CD4-positive, alpha-beta T cell (primary cell): ENCODE measurements at regions not wholly inside any gene's neighbourhood (a gene's known extent, or its start where the extent isn't known, plus 50 kb on each side); places are given as distances from the start of the nearest gene placed in this dataset.

ENCODE experiments used
- ATAC-seq: fragments of 200-7000 bp; cut with Tn5 transposase; one replicate; pipeline ENCODE4 v1.10.0; 2022; ENCODE audit warnings: mild to moderate bottlenecking; ENCODE audit not compliant: poor library complexity
- CTCF ChIA-PET: fragments of 350-600 bp; sonication (Branson Sonifier 250); formaldehyde crosslinking; loops from one replicate; lab custom pipeline; 2021; ENCODE audit warnings: antibody characterized with exemption, inconsistent platforms; lab: Charles Lee
- POLR2A ChIA-PET: fragments of 350-600 bp; sonication (Branson Sonifier 250); formaldehyde crosslinking; loops from one replicate; lab custom pipeline; 2021; ENCODE audit warnings: antibody characterized with exemption, inconsistent platforms; lab: Charles Lee
- DNase-seq, 14 experiments: peaks; one replicate each; pipeline ENCODE4 v3.0.0-alpha.2; 2013 to 2020; ENCODE audit warnings: mixed read lengths in 2 of 14
- H3K27ac ChIP-seq, 2 donors: one replicate each; pipeline versions ENCODE4 v1.5.1 to v1.7.0; 2013; ENCODE audit warnings: low read length in 2 of 2, low read depth in 1 of 2, mild to moderate bottlenecking in 1 of 2
- H3K27me3 ChIP-seq, 2 experiments: 1 replicate in 1 of 2; 2 replicates in 1 of 2; pipeline versions ENCODE4 v1.6.1 to v1.7.0; 2013; ENCODE audit warnings: low read length in 2 of 2, control low read depth in 1 of 2, mild to moderate bottlenecking in 1 of 2, moderate library complexity in 1 of 2; ENCODE audit not compliant: insufficient read depth in 2 of 2, control insufficient read depth in 1 of 2
- H3K36me3 ChIP-seq: one replicate; pipeline ENCODE4 v1.6.1; 2013; ENCODE audit warnings: low read length, control low read depth; ENCODE audit not compliant: insufficient read depth
- H3K4me1 ChIP-seq: one replicate; pipeline ENCODE4 v1.6.1; 2013; ENCODE audit warnings: low read length, control low read depth; ENCODE audit not compliant: insufficient read depth
- H3K4me3 ChIP-seq: one replicate; pipeline ENCODE4 v1.5.1; 2013; ENCODE audit warnings: mild to moderate bottlenecking, low read length, moderate library complexity
- H3K9me3 ChIP-seq, 2 experiments: 1 replicate in 1 of 2; 2 replicates in 1 of 2; pipeline versions ENCODE4 v1.6.1 to v1.7.0; 2013; ENCODE audit warnings: low read length in 2 of 2, mild to moderate bottlenecking in 2 of 2, control low read depth in 1 of 2, moderate library complexity in 1 of 2; ENCODE audit not compliant: control insufficient read depth in 1 of 2, insufficient read depth in 1 of 2
- H3K27ac Mint-ChIP-seq: one replicate; pipeline ENCODE4 v1.8.0; 2020; ENCODE audit warnings: mixed read lengths
- H3K27me3 Mint-ChIP-seq: one replicate; pipeline ENCODE4 v1.8.0; 2021; ENCODE audit warnings: mixed read lengths
- H3K36me3 Mint-ChIP-seq: one replicate; pipeline ENCODE4 v1.8.0; 2021; ENCODE audit warnings: low read depth, mixed read lengths
- H3K4me1 Mint-ChIP-seq: one replicate; pipeline ENCODE4 v1.8.0; 2021; ENCODE audit warnings: low read depth, mixed read lengths
- H3K4me3 Mint-ChIP-seq: one replicate; pipeline ENCODE4 v1.8.0; 2020; ENCODE audit warnings: mild to moderate bottlenecking, mixed read lengths
- H3K9me3 Mint-ChIP-seq: one replicate; pipeline ENCODE4 v1.8.0; 2020; ENCODE audit warnings: mixed read lengths
- intact Hi-C, 2 experiments: fragments of 100-400 bp; cut with DNase I in 1 of 2; cut with micrococcal nuclease in 1 of 2; formaldehyde crosslinking; loops; one replicate each; pipeline versions ENCODE4 v1.15.1 to v1.9.0; 2023 to 2025; cut with DNase I, micrococcal nuclease
- TF ChIP-seq, protein P1 (sequence below): fragments of 200-600 bp; IDR thresholded peaks from one replicate; pipeline ENCODE4 v1.8.0; 2022; ENCODE audit warnings: antibody characterized with exemption, mild to moderate bottlenecking

DNA sequence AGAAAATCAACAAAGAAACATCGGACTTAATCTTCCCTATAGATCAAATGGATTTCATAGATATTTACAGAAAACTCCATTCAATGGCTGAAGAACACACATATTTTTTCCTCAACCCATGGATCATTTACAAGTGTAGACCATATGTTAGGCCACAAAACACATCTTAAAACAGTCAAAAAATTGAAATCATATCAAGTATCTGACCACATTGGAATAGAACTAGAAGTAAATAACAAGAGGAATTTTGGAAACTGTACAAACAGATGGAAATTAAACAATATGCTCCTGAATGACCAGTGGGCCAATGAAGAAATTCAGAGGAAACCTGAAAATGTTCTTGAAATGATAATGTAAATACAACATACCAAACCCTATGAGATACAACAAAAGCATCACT is 323.1 kb upstream of the GPR149 start:
- no peak overlapping the region for H3K4me3 ChIP-seq
- Mint-ChIP-seq H3K27me3 (no peaks in the 10 kb centered on the region), H3K9me3 (no peaks in the 10 kb centered on the region), H3K36me3 (no peaks in the 10 kb centered on the region), H3K27ac (no peak overlapping the region), H3K4me3 (no peak overlapping the region), H3K4me1 (no peaks in the 10 kb centered on the region)
- H3K36me3 ChIP-seq, result no peaks in the 10 kb centered on the region
- H3K27me3 ChIP-seq, result no peaks in the 10 kb centered on the region
- H3K27ac ChIP-seq, result no peak overlapping the region
- CTCF ChIA-PET, result no interaction called here
- no peak for ATAC-seq
- intact Hi-C loops, result no loop called here
- TF ChIP-seq, protein P1, sequence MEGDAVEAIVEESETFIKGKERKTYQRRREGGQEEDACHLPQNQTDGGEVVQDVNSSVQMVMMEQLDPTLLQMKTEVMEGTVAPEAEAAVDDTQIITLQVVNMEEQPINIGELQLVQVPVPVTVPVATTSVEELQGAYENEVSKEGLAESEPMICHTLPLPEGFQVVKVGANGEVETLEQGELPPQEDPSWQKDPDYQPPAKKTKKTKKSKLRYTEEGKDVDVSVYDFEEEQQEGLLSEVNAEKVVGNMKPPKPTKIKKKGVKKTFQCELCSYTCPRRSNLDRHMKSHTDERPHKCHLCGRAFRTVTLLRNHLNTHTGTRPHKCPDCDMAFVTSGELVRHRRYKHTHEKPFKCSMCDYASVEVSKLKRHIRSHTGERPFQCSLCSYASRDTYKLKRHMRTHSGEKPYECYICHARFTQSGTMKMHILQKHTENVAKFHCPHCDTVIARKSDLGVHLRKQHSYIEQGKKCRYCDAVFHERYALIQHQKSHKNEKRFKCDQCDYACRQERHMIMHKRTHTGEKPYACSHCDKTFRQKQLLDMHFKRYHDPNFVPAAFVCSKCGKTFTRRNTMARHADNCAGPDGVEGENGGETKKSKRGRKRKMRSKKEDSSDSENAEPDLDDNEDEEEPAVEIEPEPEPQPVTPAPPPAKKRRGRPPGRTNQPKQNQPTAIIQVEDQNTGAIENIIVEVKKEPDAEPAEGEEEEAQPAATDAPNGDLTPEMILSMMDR, result no peak
- POLR2A ChIA-PET, result no interaction called here
- H3K9me3 ChIP-seq, result no peaks in the 10 kb centered on the region
- DNase-seq, result no peak
- H3K4me1 ChIP-seq, result no peaks in the 10 kb centered on the region

GRCh38 chr3:154749514-154749913 is 319.5 kb upstream of the GPR149 start:
- Histone ChIP-seq H3K4me3 (no peak overlapping the region), H3K27me3 (no peaks in the 10 kb centered on the region), H3K9me3 (no peaks in the 10 kb centered on the region), H3K4me1 (no peaks in the 10 kb centered on the region), H3K36me3 (no peaks in the 10 kb centered on the region), H3K27ac (no peak overlapping the region)
- H3K4me1 Mint-ChIP-seq, result no peaks in the 10 kb centered on the region
- H3K4me3 Mint-ChIP-seq, result no peak overlapping the region
- H3K9me3 Mint-ChIP-seq, result no peaks in the 10 kb centered on the region
- ChIA-PET CTCF (no interaction called here), POLR2A (no interaction called here)
- DNase-seq (no peak), ATAC-seq (no peak)
- H3K27me3 Mint-ChIP-seq, result no peaks in the 10 kb centered on the region
- H3K27ac Mint-ChIP-seq, result no peak overlapping the region
- intact Hi-C loops, result no loop called here
- H3K36me3 Mint-ChIP-seq, result no peaks in the 10 kb centered on the region
- TF ChIP-seq, protein P1, result no peak

DNA sequence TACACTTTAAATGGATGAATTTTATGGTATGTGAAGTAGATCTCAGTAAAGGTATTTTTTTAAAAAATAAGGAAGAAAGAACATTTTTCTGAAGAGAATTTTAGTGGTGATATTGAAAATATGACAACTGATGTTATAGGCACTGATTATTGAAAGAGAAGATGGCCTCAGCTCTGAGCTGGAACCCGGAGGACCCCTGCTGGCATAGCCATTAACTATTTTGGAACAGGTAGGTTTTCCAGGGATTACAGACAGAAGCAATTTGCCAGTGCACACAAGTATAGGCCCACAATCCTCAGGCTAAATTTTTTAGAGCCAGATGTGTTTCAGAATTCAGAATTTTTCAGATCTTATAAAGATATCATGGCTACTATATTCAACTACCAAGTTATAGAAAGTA is 315.9 kb upstream of the GPR149 start:
- no peak for ATAC-seq
- ChIA-PET POLR2A (no interaction called here), CTCF (no interaction called here)
- TF ChIP-seq, protein P1, result no peak
- Mint-ChIP-seq H3K4me3 (no peak overlapping the region), H3K9me3 (peaks cover 5% of the 10 kb centered on the region), H3K27me3 (no peaks in the 10 kb centered on the region), H3K27ac (no peak overlapping the region), H3K36me3 (no peaks in the 10 kb centered on the region), H3K4me1 (no peaks in the 10 kb centered on the region)
- intact Hi-C loops, result no loop called here
- no peak overlapping the region for H3K4me3 ChIP-seq
- no peaks in the 10 kb centered on the region for H3K9me3 ChIP-seq
- H3K27ac ChIP-seq, result no peak overlapping the region
- no peaks in the 10 kb centered on the region for H3K36me3 ChIP-seq
- no peaks in the 10 kb centered on the region for H3K4me1 ChIP-seq
- no peak for DNase-seq
- no peaks in the 10 kb centered on the region for H3K27me3 ChIP-seq
